ENCODE measurements at regions not wholly inside any gene's neighbourhood (a gene's known extent, or its start where the extent isn't known, plus 50 kb on each side); places are given as distances from the start of the nearest gene placed in this dataset.

GRCh38 chrX:65203545-65203944, 227.3 kb upstream of the ZC4H2 start:
- no peak for TF ChIP-seq KDM5A (IDR thresholded peaks at IDR 0.05)
- TF ChIP-seq CTCF (IDR thresholded peaks at IDR 0.05), result no peak
- no peak for TF ChIP-seq CBX2 (IDR thresholded peaks at IDR 0.05; ENCODE audit: borderline replicate concordance, low read depth)
- no peak for TF ChIP-seq EHMT2 (IDR thresholded peaks at IDR 0.05; ENCODE audit: low read depth)
- no peak for TF ChIP-seq SMC3 (IDR thresholded peaks at IDR 0.05)
- TF ChIP-seq RAD21 (conservative IDR thresholded peaks at IDR 0.05 in 1 of 2, IDR thresholded peaks at IDR 0.05 in 1 of 2), result no peak
- no peak for TF ChIP-seq BCL3 (IDR thresholded peaks at IDR 0.05)
- no peak for TF ChIP-seq POLR2A (IDR thresholded peaks at IDR 0.05; ENCODE audit: low read length)
- TF ChIP-seq MAFK (IDR thresholded peaks at IDR 0.05; ENCODE audit: partially characterized antibody), result no peak
- no peak for TF ChIP-seq MYC (IDR thresholded peaks at IDR 0.05; ENCODE audit: borderline replicate concordance, low read length)
